GM23338 (cell line): ENCODE measurements at regions not wholly inside any gene's neighbourhood (a gene's known extent, or its start where the extent isn't known, plus 50 kb on each side); places are given as distances from the start of the nearest gene placed in this dataset.

ENCODE experiments used
- ATAC-seq: fragments of 200-7000 bp; cut with Tn5 transposase; 3 replicates; pipeline ENCODE4 v1.9.1; 2020
- DNase-seq: peaks from one replicate; pipeline ENCODE4 v3.0.0-alpha.2; 2015; ENCODE audit warnings: low spot score
- H2AFZ ChIP-seq: fragments of 200-600 bp; sonication (generic); 2 replicates; pipeline ENCODE4 v1.8.0; 2016; ENCODE audit warnings: antibody characterized with exemption, mild to moderate bottlenecking, moderate library complexity
- H3F3A ChIP-seq: fragments of 200-600 bp; sonication (generic); replicated peaks from 2 replicates; pipeline ENCODE4 v1.8.0; 2017; ENCODE audit warnings: antibody characterized with exemption, mixed run types, low read depth
- H3K27ac ChIP-seq: fragments of 200-600 bp; sonication (generic); 2 replicates; pipeline ENCODE4 v1.6.1; 2016; ENCODE audit warnings: low read depth
- H3K27me3 ChIP-seq: fragments of 200-600 bp; sonication (generic); 2 replicates; pipeline ENCODE4 v1.8.0; 2016; ENCODE audit warnings: mild to moderate bottlenecking, mixed run types, moderate library complexity; ENCODE audit not compliant: insufficient read depth
- H3K36me3 ChIP-seq: fragments of 200-600 bp; sonication (generic); 2 replicates; pipeline ENCODE4 v1.8.0; 2016; ENCODE audit warnings: mild to moderate bottlenecking; ENCODE audit not compliant: insufficient read depth
- H3K4me1 ChIP-seq: fragments of 200-600 bp; sonication (generic); 2 replicates; pipeline ENCODE4 v1.8.0; 2016; ENCODE audit warnings: mild to moderate bottlenecking, moderate library complexity; ENCODE audit not compliant: insufficient read depth
- H3K4me2 ChIP-seq: fragments of 200-600 bp; sonication (generic); 2 replicates; pipeline ENCODE4 v1.7.1; 2017; ENCODE audit warnings: mixed run types
- H3K4me3 ChIP-seq: fragments of 200-600 bp; sonication (generic); 2 replicates; pipeline ENCODE4 v1.6.1; 2016; ENCODE audit warnings: mixed run types
- H3K79me2 ChIP-seq: fragments of 200-600 bp; sonication (generic); replicated peaks from 2 replicates; pipeline ENCODE4 v1.8.0; 2017; ENCODE audit warnings: mild to moderate bottlenecking; ENCODE audit not compliant: insufficient read depth
- H3K9me2 ChIP-seq: fragments of 200-600 bp; sonication (generic); 2 replicates; pipeline ENCODE4 v1.8.0; 2017; ENCODE audit not compliant: insufficient read depth
- H4K20me1 ChIP-seq: fragments of 200-600 bp; sonication (generic); replicated peaks from 2 replicates; pipeline ENCODE4 v1.8.0; 2017; ENCODE audit warnings: mild to moderate bottlenecking; ENCODE audit not compliant: insufficient read depth
- H3K27ac Mint-ChIP-seq: 2 replicates; pipeline ENCODE4 v1.8.0; 2020; ENCODE audit warnings: inconsistent platforms, mild to moderate bottlenecking, moderate library complexity, mixed read lengths
- H3K27me3 Mint-ChIP-seq: 3 replicates; pipeline ENCODE4 v1.8.0; 2022; ENCODE audit warnings: low read depth, mild to moderate bottlenecking, moderate library complexity, mixed read lengths, inconsistent platforms; ENCODE audit not compliant: insufficient read depth, poor library complexity
- H3K36me3 Mint-ChIP-seq: 3 replicates; pipeline ENCODE4 v1.8.0; 2021; ENCODE audit warnings: low read depth, mild to moderate bottlenecking, inconsistent platforms, moderate library complexity, mixed read lengths
- H3K4me1 Mint-ChIP-seq: 3 replicates; pipeline ENCODE4 v1.8.0; 2020; ENCODE audit warnings: mild to moderate bottlenecking, inconsistent platforms, mixed read lengths
- H3K4me3 Mint-ChIP-seq: 3 replicates; pipeline ENCODE4 v1.8.0; 2021; ENCODE audit warnings: moderate library complexity, mild to moderate bottlenecking, inconsistent platforms, mixed read lengths
- H3K9me3 Mint-ChIP-seq: 3 replicates; pipeline ENCODE4 v1.8.0; 2020; ENCODE audit warnings: moderate library complexity, mild to moderate bottlenecking, inconsistent platforms, mixed read lengths
- EZH2phosphoT487 ChIP-seq: fragments of 200-600 bp; sonication (generic); IDR thresholded peaks from one replicate; pipeline ENCODE4 v1.8.1; 2018; ENCODE audit warnings: antibody characterized with exemption; ENCODE audit not compliant: unreplicated experiment
- JUNB ChIP-seq: IDR thresholded peaks from one replicate; pipeline ENCODE4 v1.6.1; 2016; ENCODE audit warnings: antibody characterized with exemption; ENCODE audit not compliant: unreplicated experiment
- NANOG ChIP-seq: IDR thresholded peaks from 2 replicates; pipeline ENCODE4 v1.6.1; 2016; ENCODE audit warnings: antibody characterized with exemption, borderline replicate concordance
- POLR2AphosphoS5 ChIP-seq: IDR thresholded peaks from 2 replicates; pipeline ENCODE4 v1.6.1; 2016; ENCODE audit warnings: antibody characterized with exemption, low read depth
- STAT1 ChIP-seq: IDR thresholded peaks from one replicate; pipeline ENCODE4 v1.6.1; 2016; ENCODE audit warnings: antibody characterized with exemption; ENCODE audit not compliant: unreplicated experiment
- ZNF114 ChIP-seq: fragments of 250-450 bp; sonication (Bioruptor Pico); IDR thresholded peaks from 2 replicates; pipeline ENCODE4 v1.5.0; 2020; ENCODE audit warnings: mild to moderate bottlenecking, moderate library complexity
- TF ChIP-seq, protein P1 (sequence below): IDR thresholded peaks from one replicate; pipeline ENCODE4 v1.6.1; 2018; ENCODE audit warnings: antibody characterized with exemption; ENCODE audit not compliant: unreplicated experiment
- TF ChIP-seq, protein P2 (sequence below), 2 experiments: fragments of 200-600 bp in 1 of 2; sonication (generic) in 1 of 2; conservative IDR thresholded peaks; 2 replicates each; pipeline versions ENCODE4 v1.5.1 to v1.6.1; 2016 to 2017; ENCODE audit warnings: antibody characterized with exemption in 2 of 2, low read depth in 2 of 2, mild to moderate bottlenecking in 2 of 2, moderate library complexity in 1 of 2

DNA sequence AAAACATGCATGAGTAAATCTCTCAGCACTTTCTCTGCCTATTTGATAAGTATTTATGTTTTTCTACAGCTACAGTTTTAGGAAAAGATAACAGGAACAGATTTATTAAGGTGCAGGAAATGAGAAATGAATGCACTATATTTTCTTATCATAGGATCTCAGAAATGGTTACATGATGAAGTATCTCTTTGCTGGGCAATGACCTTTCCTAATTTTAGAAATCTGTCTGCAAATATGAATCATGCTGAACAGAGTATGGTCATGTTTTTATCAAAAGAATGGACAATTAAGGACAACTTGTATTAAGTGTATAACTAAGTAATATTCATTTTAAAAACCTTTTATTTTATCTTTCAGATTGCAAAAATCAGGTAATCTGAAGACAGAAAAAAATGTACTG is 53.8 kb upstream of the SPPL2A start:
- DNase-seq (no peak), ATAC-seq (no peak)
- H3K4me3 ChIP-seq: no peak overlapping the region
- H3K9me2 ChIP-seq: no peaks in the 10 kb centered on the region
- no peaks in the 10 kb centered on the region for H3K27me3 ChIP-seq
- no peaks in the 10 kb centered on the region for H3K36me3 Mint-ChIP-seq
- no peaks in the 10 kb centered on the region for H3K27me3 Mint-ChIP-seq
- H3K4me3 Mint-ChIP-seq: no peak overlapping the region
- no peaks in the 10 kb centered on the region for H3K9me3 Mint-ChIP-seq
- TF ChIP-seq NANOG: no peak
- no peak for TF ChIP-seq POLR2AphosphoS5
- no peak for TF ChIP-seq STAT1
- TF ChIP-seq, protein P1, sequence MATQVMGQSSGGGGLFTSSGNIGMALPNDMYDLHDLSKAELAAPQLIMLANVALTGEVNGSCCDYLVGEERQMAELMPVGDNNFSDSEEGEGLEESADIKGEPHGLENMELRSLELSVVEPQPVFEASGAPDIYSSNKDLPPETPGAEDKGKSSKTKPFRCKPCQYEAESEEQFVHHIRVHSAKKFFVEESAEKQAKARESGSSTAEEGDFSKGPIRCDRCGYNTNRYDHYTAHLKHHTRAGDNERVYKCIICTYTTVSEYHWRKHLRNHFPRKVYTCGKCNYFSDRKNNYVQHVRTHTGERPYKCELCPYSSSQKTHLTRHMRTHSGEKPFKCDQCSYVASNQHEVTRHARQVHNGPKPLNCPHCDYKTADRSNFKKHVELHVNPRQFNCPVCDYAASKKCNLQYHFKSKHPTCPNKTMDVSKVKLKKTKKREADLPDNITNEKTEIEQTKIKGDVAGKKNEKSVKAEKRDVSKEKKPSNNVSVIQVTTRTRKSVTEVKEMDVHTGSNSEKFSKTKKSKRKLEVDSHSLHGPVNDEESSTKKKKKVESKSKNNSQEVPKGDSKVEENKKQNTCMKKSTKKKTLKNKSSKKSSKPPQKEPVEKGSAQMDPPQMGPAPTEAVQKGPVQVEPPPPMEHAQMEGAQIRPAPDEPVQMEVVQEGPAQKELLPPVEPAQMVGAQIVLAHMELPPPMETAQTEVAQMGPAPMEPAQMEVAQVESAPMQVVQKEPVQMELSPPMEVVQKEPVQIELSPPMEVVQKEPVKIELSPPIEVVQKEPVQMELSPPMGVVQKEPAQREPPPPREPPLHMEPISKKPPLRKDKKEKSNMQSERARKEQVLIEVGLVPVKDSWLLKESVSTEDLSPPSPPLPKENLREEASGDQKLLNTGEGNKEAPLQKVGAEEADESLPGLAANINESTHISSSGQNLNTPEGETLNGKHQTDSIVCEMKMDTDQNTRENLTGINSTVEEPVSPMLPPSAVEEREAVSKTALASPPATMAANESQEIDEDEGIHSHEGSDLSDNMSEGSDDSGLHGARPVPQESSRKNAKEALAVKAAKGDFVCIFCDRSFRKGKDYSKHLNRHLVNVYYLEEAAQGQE: no peak
- TF ChIP-seq, protein P2, sequence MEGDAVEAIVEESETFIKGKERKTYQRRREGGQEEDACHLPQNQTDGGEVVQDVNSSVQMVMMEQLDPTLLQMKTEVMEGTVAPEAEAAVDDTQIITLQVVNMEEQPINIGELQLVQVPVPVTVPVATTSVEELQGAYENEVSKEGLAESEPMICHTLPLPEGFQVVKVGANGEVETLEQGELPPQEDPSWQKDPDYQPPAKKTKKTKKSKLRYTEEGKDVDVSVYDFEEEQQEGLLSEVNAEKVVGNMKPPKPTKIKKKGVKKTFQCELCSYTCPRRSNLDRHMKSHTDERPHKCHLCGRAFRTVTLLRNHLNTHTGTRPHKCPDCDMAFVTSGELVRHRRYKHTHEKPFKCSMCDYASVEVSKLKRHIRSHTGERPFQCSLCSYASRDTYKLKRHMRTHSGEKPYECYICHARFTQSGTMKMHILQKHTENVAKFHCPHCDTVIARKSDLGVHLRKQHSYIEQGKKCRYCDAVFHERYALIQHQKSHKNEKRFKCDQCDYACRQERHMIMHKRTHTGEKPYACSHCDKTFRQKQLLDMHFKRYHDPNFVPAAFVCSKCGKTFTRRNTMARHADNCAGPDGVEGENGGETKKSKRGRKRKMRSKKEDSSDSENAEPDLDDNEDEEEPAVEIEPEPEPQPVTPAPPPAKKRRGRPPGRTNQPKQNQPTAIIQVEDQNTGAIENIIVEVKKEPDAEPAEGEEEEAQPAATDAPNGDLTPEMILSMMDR (conservative IDR thresholded peaks at IDR 0.05; ENCODE audit: low read depth in 2 of 2): no peak
- TF ChIP-seq ZNF114 (CRISPR knock-in tag): no peak
- H3K79me2 ChIP-seq: no peaks in the 10 kb centered on the region
- H3F3A ChIP-seq: no peaks in the 10 kb centered on the region
- H3K4me2 ChIP-seq: no peak overlapping the region
- peaks cover 14% of the 10 kb centered on the region for H3K4me1 Mint-ChIP-seq
- H3K27ac ChIP-seq: no peak overlapping the region
- no peaks in the 10 kb centered on the region for H4K20me1 ChIP-seq
- no peak overlapping the region for H3K27ac Mint-ChIP-seq
- H3K36me3 ChIP-seq: no peaks in the 10 kb centered on the region
- H3K4me1 ChIP-seq: peaks cover 7% of the 10 kb centered on the region
- no peak overlapping the region for H2AFZ ChIP-seq

DNA sequence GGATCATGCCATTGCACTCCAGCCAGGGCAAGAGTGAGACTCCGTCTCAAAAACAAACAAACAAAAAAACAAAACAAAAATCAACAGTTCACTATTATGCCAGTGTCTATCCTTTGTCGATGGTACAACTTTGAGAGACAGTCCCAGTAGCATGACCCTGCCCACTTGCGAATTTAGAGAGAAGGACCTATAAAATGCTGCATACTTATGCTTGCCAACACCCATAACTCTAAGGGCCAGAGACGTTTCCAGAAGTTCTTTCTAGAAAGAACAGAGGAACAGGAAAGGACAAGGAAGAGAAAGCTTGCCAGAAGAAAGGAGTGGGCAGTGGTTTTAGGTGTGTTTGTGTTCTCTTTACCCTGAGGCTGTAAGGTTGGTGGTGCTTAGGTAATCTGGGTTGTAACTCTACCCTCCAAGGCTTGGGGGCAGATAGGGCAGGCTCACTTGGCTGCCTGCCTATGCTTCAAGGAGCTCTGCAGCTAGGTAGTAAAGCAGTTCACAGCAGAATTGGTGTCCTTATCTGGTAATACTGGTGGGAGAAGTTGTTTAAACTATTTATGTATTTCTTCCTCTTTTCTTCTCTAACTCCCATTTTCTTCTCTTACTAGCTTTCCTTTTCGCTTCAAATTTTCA is 50.6 kb upstream of the SPPL2A start:
- H2AFZ ChIP-seq: peak overlapping the region; percentile 80
- TF ChIP-seq JUNB (no peak), EZH2phosphoT487 (no peak), STAT1 (no peak)
- TF ChIP-seq, protein P1: no peak

More for the DNA sequence above, 50.6 kb upstream of the SPPL2A start:
- no peaks in the 10 kb centered on the region; the same call in 2 of the 3 replicates for H3K36me3 Mint-ChIP-seq
- H3K4me1 ChIP-seq: no peaks in the 10 kb centered on the region
- H3K27ac Mint-ChIP-seq: no peak overlapping the region
- no peaks in the 10 kb centered on the region for H4K20me1 ChIP-seq
- H3F3A ChIP-seq: no peaks in the 10 kb centered on the region
- no peaks in the 10 kb centered on the region; the same call in 2 of the 3 replicates for H3K4me1 Mint-ChIP-seq
- H3K27me3 Mint-ChIP-seq: no peaks in the 10 kb centered on the region
- H3K79me2 ChIP-seq: no peaks in the 10 kb centered on the region
- ATAC-seq (peak; percentile 72), DNase-seq (no peak)
- no peaks in the 10 kb centered on the region for H3K36me3 ChIP-seq
- H3K4me2 ChIP-seq: no peak overlapping the region
- H3K9me2 ChIP-seq: no peaks in the 10 kb centered on the region
- peaks cover 7% of the 10 kb centered on the region; the same call in 2 of the 3 replicates for H3K9me3 Mint-ChIP-seq
- H3K27me3 ChIP-seq: no peaks in the 10 kb centered on the region
- no peak overlapping the region for H3K4me3 ChIP-seq
- no peak overlapping the region for H3K27ac ChIP-seq
- H3K4me3 Mint-ChIP-seq: no peak overlapping the region
